Astrocyte of the cerebellum (primary cell): ENCODE measurements at regions not wholly inside any gene's neighbourhood (a gene's known extent, or its start where the extent isn't known, plus 50 kb on each side); places are given as distances from the start of the nearest gene placed in this dataset.

ENCODE experiments used
- DNase-seq: peaks from one replicate; pipeline ENCODE4 v3.0.0-alpha.2; 2011; ENCODE audit warnings: low read depth
- H3K4me3 ChIP-seq: 2 replicates; pipeline ENCODE4 v1.5.1; 2011; ENCODE audit warnings: mild to moderate bottlenecking, low read depth, low read length, moderate library complexity
- CTCF ChIP-seq: IDR thresholded peaks from 2 replicates; pipeline ENCODE4 v1.5.1; 2012; ENCODE audit warnings: low read length, low read depth, moderate library complexity, mild to moderate bottlenecking; ENCODE audit errors: missing control alignments
- in situ Hi-C: cut with HindIII; loops from 2 replicates; pipeline ENCODE4 v1.10.0; 2017; ENCODE audit warnings: low sequenced_read_pairs

- no peak for TF ChIP-seq CTCF
- in situ Hi-C loops = no loop called here
- no peak for DNase-seq
- H3K4me3 ChIP-seq = no peak overlapping the region
Observed at GRCh38 chr9:120191141-120191540, 388.8 kb downstream of the CDK5RAP2 start.

- in situ Hi-C loops = no loop called here
- H3K4me3 ChIP-seq = no peak overlapping the region
- TF ChIP-seq CTCF = no peak
- no peak for DNase-seq
Observed at GRCh38 chr9:120187758-120188157, 392.2 kb downstream of the CDK5RAP2 start.

GRCh38 chr9:120186276-120186675, 393.7 kb downstream of the CDK5RAP2 start:
- no peak for DNase-seq
- H3K4me3 ChIP-seq = no peak overlapping the region
- no peak for TF ChIP-seq CTCF
- in situ Hi-C loops = no loop called here

- no peak for DNase-seq
- in situ Hi-C loops = no loop called here
- no peak overlapping the region for H3K4me3 ChIP-seq
- no peak for TF ChIP-seq CTCF
Observed at GRCh38 chr9:120184266-120184665, 395.7 kb downstream of the CDK5RAP2 start.

- in situ Hi-C loops = no loop called here
- no peak for DNase-seq
Observed at GRCh38 chr9:120183615-120184014, 396.4 kb downstream of the CDK5RAP2 start.

GRCh38 chr9:120182011-120182410, 398.0 kb downstream of the CDK5RAP2 start:
- in situ Hi-C loops = no loop called here
- H3K4me3 ChIP-seq = no peak overlapping the region
- TF ChIP-seq CTCF = no peak
- DNase-seq = no peak

More at GRCh38 chr9:120183615-120184014, 396.4 kb downstream of the CDK5RAP2 start:
- TF ChIP-seq CTCF = no peak
- H3K4me3 ChIP-seq = no peak overlapping the region

- H3K4me3 ChIP-seq = no peak overlapping the region
- no peak for TF ChIP-seq CTCF
- in situ Hi-C loops = no loop called here
- DNase-seq = no peak
Observed at GRCh38 chr9:120177121-120177520, 402.8 kb downstream of the CDK5RAP2 start.
